Fibroblast of villous mesenchyme (primary cell): ENCODE measurements at regions not wholly inside any gene's neighbourhood (a gene's known extent, or its start where the extent isn't known, plus 50 kb on each side); places are given as distances from the start of the nearest gene placed in this dataset.

Experiments
- DNase-seq: peaks from one replicate; pipeline ENCODE4 v3.0.0-alpha.2; 2010; ENCODE audit warnings: low read depth
- H3K4me3 ChIP-seq: 2 replicates; pipeline ENCODE4 v1.5.1; 2011; ENCODE audit warnings: low read depth, mild to moderate bottlenecking, low read length
- TF ChIP-seq, protein P1 (sequence below): IDR thresholded peaks from 2 replicates; pipeline ENCODE4 v1.5.1; 2012; ENCODE audit warnings: low read depth, mild to moderate bottlenecking, low read length; ENCODE audit not compliant: insufficient read depth

GRCh38 chr5:74380193-74380592 lies 260.3 kb downstream of the ENC1 start:
- TF ChIP-seq, protein P1, sequence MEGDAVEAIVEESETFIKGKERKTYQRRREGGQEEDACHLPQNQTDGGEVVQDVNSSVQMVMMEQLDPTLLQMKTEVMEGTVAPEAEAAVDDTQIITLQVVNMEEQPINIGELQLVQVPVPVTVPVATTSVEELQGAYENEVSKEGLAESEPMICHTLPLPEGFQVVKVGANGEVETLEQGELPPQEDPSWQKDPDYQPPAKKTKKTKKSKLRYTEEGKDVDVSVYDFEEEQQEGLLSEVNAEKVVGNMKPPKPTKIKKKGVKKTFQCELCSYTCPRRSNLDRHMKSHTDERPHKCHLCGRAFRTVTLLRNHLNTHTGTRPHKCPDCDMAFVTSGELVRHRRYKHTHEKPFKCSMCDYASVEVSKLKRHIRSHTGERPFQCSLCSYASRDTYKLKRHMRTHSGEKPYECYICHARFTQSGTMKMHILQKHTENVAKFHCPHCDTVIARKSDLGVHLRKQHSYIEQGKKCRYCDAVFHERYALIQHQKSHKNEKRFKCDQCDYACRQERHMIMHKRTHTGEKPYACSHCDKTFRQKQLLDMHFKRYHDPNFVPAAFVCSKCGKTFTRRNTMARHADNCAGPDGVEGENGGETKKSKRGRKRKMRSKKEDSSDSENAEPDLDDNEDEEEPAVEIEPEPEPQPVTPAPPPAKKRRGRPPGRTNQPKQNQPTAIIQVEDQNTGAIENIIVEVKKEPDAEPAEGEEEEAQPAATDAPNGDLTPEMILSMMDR, result no peak
- H3K4me3 ChIP-seq, result no peak overlapping the region
- no peak for DNase-seq

- TF ChIP-seq, protein P1, result no peak
- no peak overlapping the region for H3K4me3 ChIP-seq
- no peak for DNase-seq
Measured at GRCh38 chr5:74378464-74378863, 262.1 kb downstream of the ENC1 start.

DNA sequence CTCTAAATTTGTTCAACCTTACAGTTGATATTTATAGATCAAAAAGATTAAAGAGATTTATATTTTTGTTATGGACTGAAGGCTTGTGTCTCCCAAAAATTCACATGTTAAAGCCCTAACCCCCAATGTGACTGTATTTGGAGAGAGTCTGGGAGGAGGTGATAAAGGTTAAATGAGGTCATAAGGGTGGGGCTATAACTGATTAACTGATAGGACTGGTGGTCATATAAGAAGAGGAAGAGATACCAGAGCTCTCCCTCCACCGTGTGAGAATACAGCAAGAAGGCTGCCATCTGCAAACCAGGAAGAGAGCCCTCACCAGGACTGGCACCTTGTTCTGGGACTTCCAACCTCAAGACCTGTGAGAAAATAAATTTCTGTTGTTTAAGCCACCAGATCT lies 264.3 kb downstream of the ENC1 start:
- TF ChIP-seq, protein P1, result no peak
- no peak overlapping the region for H3K4me3 ChIP-seq
- no peak for DNase-seq

DNA sequence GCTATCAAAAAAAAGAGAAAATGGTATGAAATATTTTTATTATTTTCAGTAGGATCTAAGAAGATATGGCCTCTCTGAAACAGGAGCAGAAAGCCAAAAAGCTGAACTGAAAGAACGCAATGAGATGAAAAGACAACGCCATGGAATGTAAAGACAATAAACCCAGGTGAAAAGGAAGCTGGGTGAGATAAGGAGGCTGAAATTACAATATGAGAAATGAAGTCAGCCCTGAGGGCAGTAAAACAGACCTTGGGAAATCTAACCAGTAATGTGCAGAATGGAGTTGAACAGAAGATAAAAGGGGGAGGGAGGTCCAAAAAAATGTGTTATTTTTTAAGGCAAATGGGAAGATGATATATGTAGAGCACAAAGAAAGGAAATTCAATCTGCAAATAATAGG lies 265.3 kb downstream of the ENC1 start:
- TF ChIP-seq, protein P1, result no peak
- no peak for DNase-seq
- H3K4me3 ChIP-seq, result no peak overlapping the region

GRCh38 chr5:74374656-74375055 lies 265.9 kb downstream of the ENC1 start:
- TF ChIP-seq, protein P1, result no peak
- DNase-seq, result no peak
- H3K4me3 ChIP-seq, result no peak overlapping the region

GRCh38 chr5:74373076-74373475 lies 267.5 kb downstream of the ENC1 start:
- TF ChIP-seq, protein P1, result no peak
- H3K4me3 ChIP-seq, result no peak overlapping the region
- DNase-seq, result no peak

DNA sequence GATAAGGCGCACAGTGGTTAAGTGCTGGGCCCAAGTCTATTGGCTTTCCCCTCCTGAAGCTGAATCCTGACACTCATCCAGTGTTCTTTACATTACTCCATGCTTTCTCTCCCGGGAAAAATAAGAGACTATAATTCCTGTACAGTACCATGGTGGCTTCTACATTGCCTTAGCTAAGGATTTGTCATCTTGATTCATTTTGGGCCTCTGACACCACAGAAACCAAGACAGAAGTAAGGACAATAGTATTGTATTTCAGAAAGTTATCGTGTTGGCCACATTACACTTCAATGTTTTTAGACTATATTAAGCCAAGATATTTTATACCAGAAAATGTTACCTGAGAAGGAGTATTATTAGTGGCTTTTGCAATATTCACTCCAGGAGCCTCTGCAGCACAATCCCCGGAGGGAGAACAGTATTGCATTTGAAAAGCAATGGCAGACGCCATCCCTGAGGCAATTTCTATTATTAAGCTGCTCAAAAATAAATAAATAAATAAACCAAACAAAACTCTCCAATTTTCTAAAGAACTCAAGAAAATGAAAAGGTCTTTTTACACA lies 267.9 kb downstream of the ENC1 start:
- no peak for DNase-seq
- TF ChIP-seq, protein P1, result no peak
- no peak overlapping the region for H3K4me3 ChIP-seq
